DOHH2 (cell line): ENCODE measurements at regions not wholly inside any gene's neighbourhood (a gene's known extent, or its start where the extent isn't known, plus 50 kb on each side); places are given as distances from the start of the nearest gene placed in this dataset.

Source experiments
- H3F3A ChIP-seq: fragments of 200-600 bp; sonication (generic), shearing (Covaris generic); 2 replicates; pipeline ENCODE4 v1.6.0; 2016; ENCODE audit warnings: antibody characterized with exemption, mild to moderate bottlenecking; ENCODE audit not compliant: control insufficient read depth, insufficient read depth
- H3K27ac ChIP-seq: fragments of 200-600 bp; sonication (generic); 2 replicates; pipeline ENCODE4 v1.5.1; 2014; ENCODE audit warnings: low read depth, mild to moderate bottlenecking, low read length, moderate library complexity
- H3K27me3 ChIP-seq: fragments of 200-600 bp; sonication (generic); 2 replicates; pipeline ENCODE4 v1.6.1; 2014; ENCODE audit warnings: mild to moderate bottlenecking, low read length, mixed read lengths; ENCODE audit not compliant: control insufficient read depth
- H3K36me3 ChIP-seq: fragments of 200-600 bp; sonication (generic); 2 replicates; pipeline ENCODE4 v1.6.1; 2014; ENCODE audit warnings: mild to moderate bottlenecking, low read length, moderate library complexity, mixed read lengths; ENCODE audit not compliant: control insufficient read depth
- H3K4me1 ChIP-seq: fragments of 200-600 bp; sonication (generic); 2 replicates; pipeline ENCODE4 v1.6.1; 2014; ENCODE audit warnings: mild to moderate bottlenecking, low read length, mixed read lengths; ENCODE audit not compliant: control insufficient read depth
- H3K4me2 ChIP-seq: fragments of 200-600 bp; sonication (generic); 2 replicates; pipeline ENCODE4 v1.6.0; 2014; ENCODE audit warnings: mild to moderate bottlenecking, low read length, moderate library complexity
- H3K4me3 ChIP-seq: fragments of 200-600 bp; sonication (generic); 2 replicates; pipeline ENCODE4 v1.5.1; 2014; ENCODE audit warnings: mild to moderate bottlenecking, low read length, mixed read lengths
- H3K79me2 ChIP-seq: fragments of 200-600 bp; sonication (generic); 2 replicates; pipeline ENCODE4 v1.6.1; 2014; ENCODE audit warnings: mild to moderate bottlenecking, low read length, mixed read lengths; ENCODE audit not compliant: control insufficient read depth
- H3K9me2 ChIP-seq: fragments of 200-600 bp; sonication (generic); replicated peaks from 2 replicates; pipeline ENCODE4 v1.6.1; 2014; ENCODE audit warnings: mild to moderate bottlenecking, low read length, mixed read lengths; ENCODE audit not compliant: control insufficient read depth
- H3K9me3 ChIP-seq: fragments of 200-600 bp; sonication (generic); 2 replicates; pipeline ENCODE4 v1.6.1; 2014; ENCODE audit warnings: antibody characterized with exemption, low read length, mixed read lengths; ENCODE audit not compliant: control insufficient read depth, insufficient read depth
- H4K20me1 ChIP-seq: fragments of 200-600 bp; sonication (generic); 2 replicates; pipeline ENCODE4 v1.6.0; 2014; ENCODE audit warnings: low read depth, mild to moderate bottlenecking, antibody characterized with exemption, low read length, moderate library complexity; ENCODE audit not compliant: control insufficient read depth, insufficient read depth
- CTCF ChIP-seq: fragments of 200-600 bp; sonication (generic); IDR thresholded peaks from one replicate; pipeline ENCODE4 v1.5.1; 2014; ENCODE audit warnings: antibody characterized with exemption, mild to moderate bottlenecking, low read depth, low read length; ENCODE audit not compliant: poor library complexity, severe bottlenecking
- EZH2phosphoT487 ChIP-seq: fragments of 200-600 bp; sonication (generic); IDR thresholded peaks from 2 replicates; pipeline ENCODE4 v1.6.1; 2017; ENCODE audit warnings: borderline replicate concordance, mild to moderate bottlenecking, antibody characterized with exemption, low read length, moderate library complexity, mixed read lengths

GRCh38 chr10:64076322-64076940, 555.2 kb downstream of the REEP3 start:
- Histone ChIP-seq H3K79me2 (no peaks in the 10 kb centered on the region), H3F3A (no peaks in the 10 kb centered on the region), H3K4me3 (no peak overlapping the region), H3K4me2 (no peak overlapping the region), H3K9me2 (no peaks in the 10 kb centered on the region), H3K9me3 (no peaks in the 10 kb centered on the region), H4K20me1 (no peaks in the 10 kb centered on the region), H3K27ac (no peak overlapping the region), H3K27me3 (no peaks in the 10 kb centered on the region), H3K36me3 (no peaks in the 10 kb centered on the region), H3K4me1 (no peaks in the 10 kb centered on the region)
- TF ChIP-seq EZH2phosphoT487 (no peak), CTCF (no peak)

GRCh38 chr10:64079341-64079740, 558.1 kb downstream of the REEP3 start:
- no peak for TF ChIP-seq CTCF
- Histone ChIP-seq H3K27me3 (no peaks in the 10 kb centered on the region), H3K27ac (no peak overlapping the region), H3K36me3 (no peaks in the 10 kb centered on the region), H3K4me1 (no peaks in the 10 kb centered on the region), H4K20me1 (no peaks in the 10 kb centered on the region), H3K79me2 (no peaks in the 10 kb centered on the region), H3K9me3 (no peaks in the 10 kb centered on the region), H3K4me2 (no peak overlapping the region), H3K4me3 (no peak overlapping the region), H3K9me2 (no peaks in the 10 kb centered on the region), H3F3A (no peaks in the 10 kb centered on the region)

- Histone ChIP-seq H3K27ac (no peak overlapping the region), H3K9me3 (no peaks in the 10 kb centered on the region), H3K4me3 (no peak overlapping the region), H3K4me2 (no peak overlapping the region), H4K20me1 (no peaks in the 10 kb centered on the region), H3K4me1 (no peaks in the 10 kb centered on the region), H3K36me3 (no peaks in the 10 kb centered on the region), H3K9me2 (no peaks in the 10 kb centered on the region), H3F3A (no peaks in the 10 kb centered on the region), H3K27me3 (no peaks in the 10 kb centered on the region), H3K79me2 (no peaks in the 10 kb centered on the region)
- TF ChIP-seq CTCF, result no peak
- TF ChIP-seq EZH2phosphoT487, result no peak
Observed at GRCh38 chr10:64080071-64080470, 558.9 kb downstream of the REEP3 start.
